Superior temporal gyrus (tissue), 1 donor: ENCODE measurements at regions not wholly inside any gene's neighbourhood (a gene's known extent, or its start where the extent isn't known, plus 50 kb on each side); places are given as distances from the start of the nearest gene placed in this dataset.
"Not testable (repeated sequence)": the region's sequence is repeated elsewhere in the genome, so short reads cannot be mapped to it uniquely, and the experiment has no call there.

Source experiments
- DNase-seq: peaks from one replicate; pipeline ENCODE4 v3.0.0-alpha.2; 2016; ENCODE audit errors: extremely low spot score

DNA sequence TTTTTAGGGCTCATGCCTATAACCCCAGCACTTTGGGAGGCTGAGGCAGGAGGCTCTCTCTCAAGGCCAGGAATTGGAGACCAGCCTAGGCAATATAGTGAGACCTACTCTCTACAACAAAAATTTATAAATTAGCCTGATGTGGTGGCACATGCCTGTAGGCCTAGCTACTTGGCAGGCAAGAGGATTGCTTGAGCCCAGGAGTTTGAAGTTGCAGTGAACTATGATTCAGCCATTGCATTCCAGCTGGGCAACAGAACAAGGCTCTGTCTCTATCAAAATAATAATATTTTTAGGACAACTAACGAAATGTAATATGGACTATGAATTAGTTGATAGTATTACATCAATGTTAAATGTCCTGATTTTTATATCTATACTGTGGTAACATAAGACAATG is 68.8 kb upstream of the ARID1A start:
- DNase-seq, result no peak

GRCh38 chr1:26627954-26628353 is 67.9 kb upstream of the ARID1A start:
- peak; percentile 14 for DNase-seq

DNA sequence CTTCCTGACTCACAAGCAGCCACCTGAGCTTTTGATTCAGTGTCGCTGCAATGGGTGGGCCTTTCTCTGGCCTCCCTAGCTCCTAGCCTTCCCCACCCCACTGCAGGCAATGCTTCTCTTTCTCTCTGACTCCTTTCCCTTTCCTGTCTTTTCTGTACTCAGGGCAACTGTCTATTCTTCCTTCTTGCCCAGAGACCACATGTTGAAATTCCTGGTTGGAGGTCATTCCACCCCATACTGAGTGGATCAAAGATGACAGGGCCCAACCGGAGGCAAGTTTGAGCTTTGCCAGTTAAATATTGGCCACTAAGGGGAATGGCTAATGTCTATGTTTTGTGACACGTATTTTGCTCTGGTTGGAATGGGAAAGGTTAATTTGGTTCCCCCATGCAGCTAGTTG is 65.2 kb upstream of the ARID1A start:
- DNase-seq, result no peak

- not testable (repeated sequence) for DNase-seq
Measured at GRCh38 chr1:26635800-26636199, 60.0 kb upstream of the ARID1A start.

- DNase-seq, result no peak
Measured at GRCh38 chr1:26645734-26646133, 50.1 kb upstream of the ARID1A start.
